HG03060 (cell line): ENCODE measurements at regions not wholly inside any gene's neighbourhood (a gene's known extent, or its start where the extent isn't known, plus 50 kb on each side); places are given as distances from the start of the nearest gene placed in this dataset.
A peak's percentile ranks its signal among the peaks of the same experiment; 100 is the strongest.
"Not testable (repeated sequence)": the region's sequence is repeated elsewhere in the genome, so short reads cannot be mapped to it uniquely, and the experiment has no call there.

Experiments
- ATAC-seq: cut with Tn5 transposase; IDR thresholded peaks from one replicate; pipeline ENCODE4 v1.9.1; 2021; ENCODE audit warnings: low read depth, moderate number of reproducible peaks; ENCODE audit not compliant: unreplicated experiment

DNA sequence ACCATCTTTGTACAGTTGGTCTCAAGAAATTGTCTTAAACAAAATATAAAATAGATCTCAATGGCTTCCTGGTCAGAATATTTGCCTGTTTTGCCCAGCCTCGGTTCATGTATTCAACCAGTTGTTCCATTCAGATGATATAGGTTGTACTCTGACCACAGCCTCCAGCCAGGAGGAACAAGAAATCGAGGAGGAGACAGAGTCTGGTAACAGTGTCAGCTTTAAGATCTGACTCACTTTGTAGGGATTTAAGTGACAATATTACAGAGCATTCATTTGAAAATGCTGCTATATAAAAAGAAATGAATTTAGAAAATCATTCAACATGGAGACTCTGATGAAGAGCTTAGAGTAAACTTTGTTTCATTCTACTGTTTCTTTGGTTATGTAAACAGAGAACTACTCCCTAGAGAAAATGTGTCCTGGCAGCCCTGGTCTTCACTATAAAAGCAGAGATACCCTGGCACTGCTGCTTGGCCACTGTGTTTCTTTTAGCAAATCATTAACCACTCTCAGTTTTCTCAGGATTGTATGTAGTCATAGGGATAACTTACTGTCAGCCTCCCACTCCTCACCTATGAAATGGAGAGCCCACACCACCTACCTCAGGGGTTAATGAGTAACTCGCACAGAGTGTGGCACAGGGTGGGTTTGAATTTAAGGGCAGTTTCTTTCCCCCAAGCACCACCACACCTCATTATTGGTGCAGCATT is 53.5 kb downstream of the PAGE2 start:
- ATAC-seq = no peak

DNA sequence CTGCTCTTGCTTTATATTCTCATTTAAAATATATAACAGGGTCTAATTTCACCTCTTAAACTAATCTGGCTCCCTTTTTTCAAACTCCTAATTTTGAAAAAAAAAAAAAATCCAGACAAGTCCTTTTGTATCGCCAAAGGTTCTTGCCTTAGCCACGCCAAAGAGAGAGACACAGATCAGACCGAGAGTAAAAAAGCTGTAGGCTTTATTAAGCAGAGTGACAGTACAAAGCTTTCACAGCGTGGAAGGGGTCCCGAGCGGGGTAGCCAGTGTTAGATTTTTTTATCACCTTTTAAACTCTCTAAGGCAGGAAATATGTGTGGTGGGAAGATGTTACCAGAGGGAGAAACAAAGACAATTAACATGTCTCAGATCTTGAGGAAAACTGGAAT is 54.1 kb downstream of the PAGE2 start:
- ATAC-seq = no peak

DNA sequence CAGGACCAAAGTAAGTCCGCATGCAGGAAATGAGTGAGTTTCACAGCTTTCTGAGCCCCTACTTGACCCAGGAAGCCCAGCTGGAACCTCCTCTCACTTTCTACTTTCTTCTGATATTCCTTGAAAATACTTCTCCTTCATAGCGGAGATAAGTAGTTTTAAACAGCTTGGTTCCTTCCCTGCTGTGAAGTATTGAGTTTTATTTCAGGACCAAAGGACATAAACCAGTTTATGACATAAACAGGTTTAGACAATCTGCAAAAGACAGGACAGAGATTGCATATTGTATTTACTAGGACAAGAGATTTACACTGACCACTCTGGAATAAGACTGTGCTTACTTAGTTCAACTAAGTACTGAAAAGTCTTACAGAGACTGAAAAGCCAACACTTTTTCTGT is 54.8 kb downstream of the PAGE2 start:
- ATAC-seq = no peak

DNA sequence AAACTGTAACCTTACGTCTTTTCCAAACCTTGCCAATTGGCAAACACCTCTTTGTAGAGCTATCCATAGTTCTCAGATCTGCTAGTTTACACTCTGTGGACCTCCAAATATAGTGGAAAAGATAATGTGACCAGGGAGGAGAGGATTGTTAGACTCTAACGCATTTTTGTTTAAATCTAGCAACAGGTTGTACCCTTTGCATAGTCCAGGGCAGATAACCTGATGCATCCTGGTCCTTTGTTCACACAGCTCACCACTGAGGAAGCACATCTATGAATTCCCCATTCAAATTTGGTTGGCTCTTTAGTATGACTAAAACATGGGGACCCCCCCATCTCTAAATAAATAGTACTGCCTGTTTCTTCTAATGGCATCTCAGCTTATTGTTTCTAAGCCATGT is 55.9 kb downstream of the PAGE2 start:
- no peak for ATAC-seq

DNA sequence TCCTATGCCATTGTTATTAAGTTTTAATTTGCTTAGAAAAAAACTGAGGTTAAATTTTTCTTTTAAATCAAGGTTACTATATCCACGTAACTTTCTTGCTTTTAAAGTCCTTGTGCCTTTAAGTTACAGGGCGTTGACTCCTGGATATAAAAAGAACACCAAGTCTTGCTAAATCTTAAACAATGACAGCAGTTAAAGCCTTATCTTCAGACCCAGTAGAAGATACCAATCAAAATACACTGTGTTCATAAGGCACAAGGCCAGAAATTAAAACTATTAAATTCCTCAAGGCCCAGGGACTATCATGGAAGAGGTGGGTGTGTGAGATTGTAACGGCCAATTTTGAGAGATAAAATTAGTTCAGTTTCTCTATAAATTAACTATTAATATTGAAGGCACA is 60.4 kb downstream of the PAGE2 start:
- no peak for ATAC-seq

DNA sequence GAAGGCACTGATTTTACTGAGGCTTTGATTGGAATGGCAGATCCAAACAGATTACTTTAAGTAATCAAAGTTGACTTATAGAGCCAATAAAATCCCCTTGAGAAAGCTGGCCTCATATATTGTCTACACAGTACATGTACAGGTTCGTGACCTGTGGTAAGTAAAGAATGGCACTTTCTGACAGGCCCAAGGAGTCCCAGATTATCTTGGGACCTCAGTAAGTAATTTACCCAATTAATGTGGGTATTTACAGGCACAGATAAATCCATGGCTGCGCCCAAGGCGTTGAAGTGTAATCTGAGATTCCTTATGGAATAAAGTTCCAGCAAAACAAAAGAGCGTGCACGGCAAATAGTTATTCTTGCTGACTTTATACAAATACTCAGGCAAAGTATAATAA is 62.4 kb downstream of the PAGE2 start:
- ATAC-seq = no peak

DNA sequence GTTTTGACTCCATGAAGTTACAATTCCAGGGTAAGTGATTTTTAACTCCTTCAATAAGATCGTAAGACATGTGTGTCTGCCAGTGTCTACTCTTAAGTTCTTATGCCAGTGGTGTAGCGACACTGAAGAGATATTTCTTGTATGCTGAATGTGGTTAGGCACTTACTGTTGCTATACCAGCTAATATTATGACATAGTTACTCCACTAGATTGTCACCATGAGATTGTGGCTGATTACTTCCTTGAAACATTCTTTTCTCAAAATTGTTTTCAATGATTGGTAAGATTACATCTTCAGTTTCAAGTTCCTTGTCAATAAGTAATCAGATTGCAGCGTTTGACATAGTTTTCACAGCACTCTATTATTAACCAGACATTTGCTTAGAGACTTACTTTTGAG is 60.6 kb upstream of the PAGE5 start:
- no peak for ATAC-seq

DNA sequence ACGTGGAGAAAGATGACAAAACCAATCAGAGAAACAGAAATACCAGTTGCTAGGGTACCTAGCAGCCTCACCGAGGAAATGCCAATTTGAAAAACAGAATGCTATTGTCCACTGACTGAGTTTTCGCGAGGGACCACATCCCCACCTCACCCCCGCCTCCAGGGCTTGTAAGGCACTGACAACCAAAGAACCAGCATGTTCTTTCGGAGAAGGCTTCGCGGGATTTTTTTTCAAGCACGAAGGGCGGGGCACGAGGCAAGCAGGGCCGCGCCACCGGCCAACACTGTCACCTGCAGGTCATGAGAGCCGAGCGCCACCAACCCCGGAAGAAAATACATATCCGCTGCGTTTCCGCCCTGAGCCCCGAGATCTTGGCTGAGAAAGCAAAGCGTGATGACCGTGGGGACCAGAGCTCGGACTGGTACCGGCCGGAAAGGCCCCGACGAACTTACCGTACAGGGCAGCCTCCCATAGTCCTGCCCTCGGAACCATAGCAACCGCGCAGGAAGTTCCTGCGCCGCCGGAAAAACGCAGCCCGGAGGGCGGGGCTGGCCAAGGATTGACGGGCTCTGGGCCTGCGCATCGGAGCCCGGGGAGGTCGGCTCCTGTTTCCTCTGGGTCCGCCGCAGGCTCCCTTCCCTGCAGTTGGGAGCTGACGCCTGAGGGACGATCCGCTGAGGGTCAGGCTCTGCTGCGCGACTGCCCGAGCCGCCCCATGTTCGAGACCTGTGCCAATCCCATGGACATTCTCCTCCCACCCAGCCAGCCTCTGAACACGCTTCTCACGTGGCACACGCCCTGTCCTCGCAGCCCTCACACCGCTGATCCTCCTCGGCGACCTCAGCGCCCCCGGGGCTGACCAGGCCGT is 59.2 kb upstream of the PAGE5 start:
- peak; percentile 82 for ATAC-seq

DNA sequence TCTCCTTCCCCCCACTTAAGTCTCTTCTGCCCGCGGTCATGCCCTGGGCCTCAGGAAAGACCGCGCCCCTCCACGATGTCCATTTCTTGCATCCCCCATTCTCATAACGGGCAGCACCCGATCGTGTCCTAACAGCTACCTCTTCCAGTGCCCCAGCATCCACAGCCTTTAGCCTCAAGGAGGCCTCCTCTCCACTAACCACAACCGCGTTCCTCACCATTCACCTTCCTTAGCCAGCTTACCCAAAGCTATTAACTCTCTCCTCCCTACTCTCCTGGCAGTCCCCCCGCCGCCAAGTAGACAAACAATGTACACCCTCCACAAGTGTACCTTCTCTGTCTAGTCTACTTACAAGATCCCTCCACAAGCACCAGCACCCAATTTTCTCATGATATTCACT is 58.6 kb upstream of the PAGE5 start:
- ATAC-seq = no peak

DNA sequence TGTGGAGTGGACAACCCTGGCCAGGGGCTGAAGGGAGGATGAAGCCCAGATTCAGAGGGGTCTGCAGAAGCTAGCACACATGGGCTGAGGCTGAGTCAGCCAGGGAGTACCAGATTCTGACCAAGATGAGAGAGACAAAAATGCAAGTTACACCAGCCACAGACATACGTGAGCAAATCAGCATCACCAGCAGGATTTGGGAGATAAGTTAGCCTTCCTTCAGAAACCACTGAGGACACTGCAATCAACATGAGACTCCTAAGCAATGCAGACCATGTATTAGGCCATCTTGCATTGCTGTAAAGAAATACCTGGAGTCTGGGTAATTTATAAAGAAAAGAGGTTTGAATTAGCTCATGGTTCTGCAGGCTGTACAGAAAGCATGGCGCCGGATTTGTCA is 57.0 kb upstream of the PAGE5 start:
- ATAC-seq = no peak

DNA sequence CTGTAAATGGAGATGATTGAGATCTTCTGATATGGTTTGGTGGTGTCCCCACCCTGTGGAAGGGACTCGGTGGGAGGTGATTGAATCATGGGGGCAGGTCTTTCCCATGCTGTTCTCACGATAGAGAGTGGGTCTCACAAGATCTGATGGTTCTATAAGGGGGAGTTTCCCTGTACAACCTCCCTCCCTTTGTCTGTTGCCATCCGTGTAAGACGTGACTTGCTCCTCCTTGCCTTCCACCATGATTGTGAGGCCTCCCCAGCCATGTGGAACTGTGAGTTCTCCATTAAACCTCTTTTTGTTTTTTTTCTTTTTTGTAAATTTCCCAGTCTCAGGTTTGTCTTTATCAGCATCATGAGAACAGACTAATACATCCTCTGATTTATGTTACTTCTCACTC is 55.1 kb upstream of the PAGE5 start:
- not testable (repeated sequence) for ATAC-seq

DNA sequence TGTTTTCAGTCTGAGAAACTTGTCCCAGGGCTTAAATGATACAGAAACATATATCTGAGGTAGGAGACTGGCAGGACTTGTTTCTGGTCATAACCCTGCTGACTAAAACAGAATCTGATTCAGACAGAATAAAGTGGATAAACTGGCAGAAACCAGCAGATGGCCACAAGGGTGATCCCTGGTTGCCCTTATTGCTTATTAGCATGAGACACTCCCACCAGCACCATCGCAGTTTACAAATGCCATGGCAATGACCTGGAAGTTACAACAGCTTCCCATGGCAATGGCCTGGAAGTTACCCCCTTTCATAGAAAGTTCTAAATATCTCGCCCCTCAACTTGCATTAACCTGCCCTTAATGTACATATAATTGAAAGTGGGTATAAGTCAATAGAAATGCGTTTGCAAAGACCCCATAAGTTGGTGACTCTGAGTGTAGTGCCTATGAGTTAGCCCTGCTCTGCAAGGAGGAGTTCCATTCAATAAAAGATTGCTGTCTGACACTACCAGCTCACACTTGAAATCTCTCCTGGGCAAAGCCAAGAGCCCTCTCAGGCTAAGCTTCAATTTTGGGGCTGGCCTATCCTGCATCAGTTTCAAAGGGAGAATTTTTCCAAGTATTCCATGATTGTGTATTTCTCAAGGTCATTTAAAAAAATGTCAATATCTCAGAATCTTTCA is 52.9 kb upstream of the PAGE5 start:
- no peak for ATAC-seq

DNA sequence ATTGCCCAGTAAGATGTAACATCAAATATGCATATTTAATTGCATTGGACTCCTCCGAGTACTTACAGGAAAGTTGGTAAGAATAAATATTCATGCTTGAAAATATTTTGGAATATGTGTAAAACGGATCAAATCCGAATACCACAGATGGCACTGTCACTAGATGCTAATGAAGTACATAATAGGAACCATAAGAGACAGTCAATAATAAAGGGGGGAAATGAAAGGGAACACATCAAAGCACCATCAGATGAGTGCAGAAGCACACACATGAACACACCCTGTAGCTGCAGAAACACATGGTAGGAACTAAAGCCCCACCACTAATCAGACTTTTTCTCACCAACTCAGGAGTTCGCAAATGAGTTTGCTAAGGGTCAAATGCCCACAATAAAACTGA is 52.2 kb upstream of the PAGE5 start:
- no peak for ATAC-seq

DNA sequence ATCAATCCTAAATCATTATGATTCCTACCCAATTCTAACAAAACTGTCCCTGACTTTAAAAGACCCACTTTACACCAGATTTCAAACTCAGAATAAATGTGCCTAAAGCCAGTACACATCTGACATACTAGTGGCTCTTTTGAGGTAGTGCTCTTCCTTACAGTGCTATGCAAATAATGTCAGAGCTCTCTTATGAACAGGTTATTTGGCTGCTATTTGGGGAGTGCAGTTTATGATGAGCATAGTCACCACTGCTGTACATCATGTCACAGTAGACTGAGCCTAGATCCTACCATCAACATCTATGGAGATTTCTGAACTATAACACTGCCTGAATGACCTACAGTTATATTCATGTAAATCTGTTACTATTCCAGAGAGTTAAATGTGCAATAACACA is 50.4 kb upstream of the PAGE5 start:
- ATAC-seq = no peak
